ENCODE measurements at regions not wholly inside any gene's neighbourhood (a gene's known extent, or its start where the extent isn't known, plus 50 kb on each side); places are given as distances from the start of the nearest gene placed in this dataset.

DNA sequence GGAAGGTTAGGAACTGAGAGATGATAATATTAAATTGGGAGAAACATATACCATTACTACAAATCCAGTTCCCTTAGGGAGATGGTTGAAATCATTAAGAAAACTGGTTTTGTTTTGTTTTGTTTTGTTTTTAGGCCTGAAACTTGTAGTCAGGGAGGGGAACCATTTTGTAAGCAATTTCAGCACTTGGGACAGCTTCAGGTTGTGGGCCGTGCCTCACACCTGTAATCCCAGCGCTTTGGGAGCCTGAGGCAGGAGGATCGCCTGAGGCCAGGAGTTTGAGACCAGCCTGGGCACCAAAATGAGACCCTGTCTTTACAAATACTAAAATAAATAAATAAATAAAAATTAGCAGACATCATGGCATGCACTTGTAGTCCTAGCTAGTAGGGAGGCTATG, 694.3 kb upstream of the NR5A2 start:
- TF ChIP-seq, protein P1, sequence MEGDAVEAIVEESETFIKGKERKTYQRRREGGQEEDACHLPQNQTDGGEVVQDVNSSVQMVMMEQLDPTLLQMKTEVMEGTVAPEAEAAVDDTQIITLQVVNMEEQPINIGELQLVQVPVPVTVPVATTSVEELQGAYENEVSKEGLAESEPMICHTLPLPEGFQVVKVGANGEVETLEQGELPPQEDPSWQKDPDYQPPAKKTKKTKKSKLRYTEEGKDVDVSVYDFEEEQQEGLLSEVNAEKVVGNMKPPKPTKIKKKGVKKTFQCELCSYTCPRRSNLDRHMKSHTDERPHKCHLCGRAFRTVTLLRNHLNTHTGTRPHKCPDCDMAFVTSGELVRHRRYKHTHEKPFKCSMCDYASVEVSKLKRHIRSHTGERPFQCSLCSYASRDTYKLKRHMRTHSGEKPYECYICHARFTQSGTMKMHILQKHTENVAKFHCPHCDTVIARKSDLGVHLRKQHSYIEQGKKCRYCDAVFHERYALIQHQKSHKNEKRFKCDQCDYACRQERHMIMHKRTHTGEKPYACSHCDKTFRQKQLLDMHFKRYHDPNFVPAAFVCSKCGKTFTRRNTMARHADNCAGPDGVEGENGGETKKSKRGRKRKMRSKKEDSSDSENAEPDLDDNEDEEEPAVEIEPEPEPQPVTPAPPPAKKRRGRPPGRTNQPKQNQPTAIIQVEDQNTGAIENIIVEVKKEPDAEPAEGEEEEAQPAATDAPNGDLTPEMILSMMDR (IDR thresholded peaks at IDR 0.05; ENCODE audit: low read length): no peak
- no peak for TF ChIP-seq EZH2 (IDR thresholded peaks at IDR 0.05; ENCODE audit: borderline replicate concordance, low read length)

Measured in OCI-LY1 (cell line).